Endodermal cell (in vitro differentiated cells): ENCODE measurements at regions not wholly inside any gene's neighbourhood (a gene's known extent, or its start where the extent isn't known, plus 50 kb on each side); places are given as distances from the start of the nearest gene placed in this dataset.
A peak's percentile ranks its signal among the peaks of the same experiment; 100 is the strongest.
"Not testable (repeated sequence)": the region's sequence is repeated elsewhere in the genome, so short reads cannot be mapped to it uniquely, and the experiment has no call there.

ENCODE experiments used
- DNase-seq: peaks from one replicate; pipeline ENCODE4 v3.0.0-alpha.2; 2017
- H3K27ac ChIP-seq: 2 replicates; pipeline ENCODE4 v1.5.1; 2013; ENCODE audit warnings: mild to moderate bottlenecking, low read depth, low read length, moderate library complexity
- H3K27me3 ChIP-seq: 2 replicates; pipeline ENCODE4 v1.6.1; 2013; ENCODE audit warnings: mild to moderate bottlenecking, low read length, moderate library complexity; ENCODE audit not compliant: insufficient read depth, control insufficient read depth, poor library complexity, severe bottlenecking
- H3K36me3 ChIP-seq: 2 replicates; pipeline ENCODE4 v1.7.0; 2013; ENCODE audit warnings: mild to moderate bottlenecking, low read length, moderate library complexity; ENCODE audit not compliant: control insufficient read depth, insufficient read depth
- H3K4me1 ChIP-seq: one replicate; pipeline ENCODE4 v1.7.0; 2013; ENCODE audit warnings: low read length; ENCODE audit not compliant: control insufficient read depth, insufficient read depth
- H3K4me3 ChIP-seq: 2 replicates; pipeline ENCODE4 v1.5.1; 2013; ENCODE audit warnings: mild to moderate bottlenecking, low read length, moderate library complexity
- H3K9ac ChIP-seq: 2 replicates; pipeline ENCODE4 v1.6.1; 2013; ENCODE audit warnings: mild to moderate bottlenecking, low read length, moderate library complexity; ENCODE audit not compliant: poor library complexity, severe bottlenecking; ENCODE audit errors: extremely low read depth
- H3K9me3 ChIP-seq: 2 replicates; pipeline ENCODE4 v1.6.1; 2013; ENCODE audit warnings: mild to moderate bottlenecking, low read length, moderate library complexity; ENCODE audit not compliant: control insufficient read depth
- H3K27ac Mint-ChIP-seq: 2 replicates; pipeline ENCODE4 v1.8.0; 2020; ENCODE audit warnings: mixed read lengths
- H3K27me3 Mint-ChIP-seq: 2 replicates; pipeline ENCODE4 v1.8.0; 2021; ENCODE audit warnings: mild to moderate bottlenecking, mixed read lengths; ENCODE audit not compliant: insufficient read depth
- H3K36me3 Mint-ChIP-seq: 2 replicates; pipeline ENCODE4 v1.8.0; 2020; ENCODE audit warnings: low read depth, mixed read lengths
- H3K4me1 Mint-ChIP-seq: 2 replicates; pipeline ENCODE4 v1.8.0; 2020; ENCODE audit warnings: mixed read lengths
- H3K4me3 Mint-ChIP-seq: 2 replicates; pipeline ENCODE4 v1.8.0; 2020; ENCODE audit warnings: mild to moderate bottlenecking, moderate library complexity, mixed read lengths
- H3K9me3 Mint-ChIP-seq: 2 replicates; pipeline ENCODE4 v1.8.0; 2020; ENCODE audit warnings: mild to moderate bottlenecking, mixed read lengths
- CTCF ChIP-seq: fragments of 200-600 bp; sonication (generic); conservative IDR thresholded peaks from 2 replicates; pipeline ENCODE4 v1.5.0; 2021; ENCODE audit warnings: antibody characterized with exemption, mild to moderate bottlenecking
- WGBS, 2 experiments: methylation state at CpG; one replicate each; pipeline versions ENCODE4 v1.1.5 to v1.1.7; 2013; ENCODE audit warnings: missing lambda C conversion rate in 2 of 2, mixed read lengths in 1 of 2; ENCODE audit not compliant: insufficient coverage in 1 of 2, insufficient read length in 1 of 2; 5-methylcytosine and 5-hydroxymethylcytosine counted together

- H3K27me3 ChIP-seq, result no peaks in the 10 kb centered on the region
- no peak overlapping the region for H3K27ac ChIP-seq
- no peak for TF ChIP-seq CTCF
- H3K9me3 ChIP-seq, result no peaks in the 10 kb centered on the region
- 94 to 100% methylated on average over 2 of the region's 2 CpGs for WGBS, 2 experiments
- peaks cover 42% of the 10 kb centered on the region for H3K9me3 Mint-ChIP-seq
- H3K4me3 ChIP-seq, result no peak overlapping the region
- no peaks in the 10 kb centered on the region for H3K27me3 Mint-ChIP-seq
- H3K36me3 ChIP-seq, result no peaks in the 10 kb centered on the region
- DNase-seq, result no peak
- peaks cover 10% of the 10 kb centered on the region for H3K4me1 Mint-ChIP-seq
- H3K27ac Mint-ChIP-seq, result no peak overlapping the region
- no peaks in the 10 kb centered on the region for H3K36me3 Mint-ChIP-seq
- H3K4me1 ChIP-seq, result peaks cover 3% of the 10 kb centered on the region
- no peak overlapping the region for H3K9ac ChIP-seq
- H3K4me3 Mint-ChIP-seq, result no peak overlapping the region
These were observed 87.3 kb downstream of the RTL3 start for GRCh38 chrX:78571849-78572248.

GRCh38 chrX:78555401-78555980 lies 103.6 kb downstream of the RTL3 start:
- no peak for DNase-seq
- peaks cover 49% of the 10 kb centered on the region for H3K9me3 Mint-ChIP-seq
- Histone ChIP-seq H3K4me3 (no peak overlapping the region), H3K9ac (no peak overlapping the region), H3K9me3 (no peaks in the 10 kb centered on the region), H3K27me3 (no peaks in the 10 kb centered on the region), H3K4me1 (no peaks in the 10 kb centered on the region), H3K27ac (no peak overlapping the region), H3K36me3 (no peaks in the 10 kb centered on the region)
- H3K36me3 Mint-ChIP-seq, result no peaks in the 10 kb centered on the region
- 80% methylated on average over 2 of the region's 3 CpGs; no CpG with 5 or more reads in 1 of the 2 experiments for WGBS, 2 experiments
- H3K4me3 Mint-ChIP-seq, result no peak overlapping the region
- peak; percentile 49 for TF ChIP-seq CTCF
- H3K27me3 Mint-ChIP-seq, result no peaks in the 10 kb centered on the region
- H3K4me1 Mint-ChIP-seq, result no peaks in the 10 kb centered on the region
- no peak overlapping the region for H3K27ac Mint-ChIP-seq

- H3K36me3 ChIP-seq, DNase-seq, H3K27me3 ChIP-seq, H3K4me1 ChIP-seq, H3K36me3 Mint-ChIP-seq, H3K27ac ChIP-seq, H3K9ac ChIP-seq, H3K27ac Mint-ChIP-seq, H3K4me3 ChIP-seq, H3K27me3 Mint-ChIP-seq, H3K4me3 Mint-ChIP-seq, H3K4me1 Mint-ChIP-seq, H3K9me3 ChIP-seq: not testable (repeated sequence)
- 100% methylated on average over 1 of the region's 1 CpG; no CpG with 5 or more reads in 1 of the 2 experiments for WGBS, 2 experiments
- H3K9me3 Mint-ChIP-seq, result peaks cover 55% of the 10 kb centered on the region
These were observed 106.5 kb downstream of the RTL3 start for GRCh38 chrX:78552628-78553027.

GRCh38 chrX:78548012-78548411 lies 111.1 kb downstream of the RTL3 start:
- H3K9me3 ChIP-seq, result no peaks in the 10 kb centered on the region
- no peak for TF ChIP-seq CTCF

More at GRCh38 chrX:78548012-78548411, 111.1 kb downstream of the RTL3 start:
- peaks cover 77% of the 10 kb centered on the region for H3K9me3 Mint-ChIP-seq
- no peaks in the 10 kb centered on the region for H3K36me3 ChIP-seq
- 100% methylated on average over 1 of the region's 2 CpGs; no CpG with 5 or more reads in 1 of the 2 experiments for WGBS, 2 experiments
- H3K27ac Mint-ChIP-seq, result no peak overlapping the region
- no peaks in the 10 kb centered on the region for H3K4me1 ChIP-seq
- no peak for DNase-seq
- no peak overlapping the region for H3K27ac ChIP-seq
- H3K27me3 Mint-ChIP-seq, result no peaks in the 10 kb centered on the region
- H3K36me3 Mint-ChIP-seq, result no peaks in the 10 kb centered on the region
- H3K27me3 ChIP-seq, result no peaks in the 10 kb centered on the region
- no peak overlapping the region for H3K4me3 ChIP-seq
- H3K4me1 Mint-ChIP-seq, result no peaks in the 10 kb centered on the region
- H3K4me3 Mint-ChIP-seq, result no peak overlapping the region
- H3K9ac ChIP-seq, result no peak overlapping the region
